Astrocyte (in vitro differentiated cells and primary cell): ENCODE measurements at regions not wholly inside any gene's neighbourhood (a gene's known extent, or its start where the extent isn't known, plus 50 kb on each side); places are given as distances from the start of the nearest gene placed in this dataset.

Source experiments
- EZH2 ChIP-seq: IDR thresholded peaks from 2 replicates; pipeline ENCODE4 v1.6.1; 2012; ENCODE audit warnings: mild to moderate bottlenecking, low read length, inconsistent platforms; ENCODE audit not compliant: insufficient read depth
- TF ChIP-seq, protein P1 (sequence below): IDR thresholded peaks from 2 replicates; pipeline ENCODE4 v1.5.1; 2011; ENCODE audit warnings: low read depth, mild to moderate bottlenecking, inconsistent platforms, low read length, moderate library complexity; ENCODE audit not compliant: insufficient read depth

- TF ChIP-seq, protein P1, sequence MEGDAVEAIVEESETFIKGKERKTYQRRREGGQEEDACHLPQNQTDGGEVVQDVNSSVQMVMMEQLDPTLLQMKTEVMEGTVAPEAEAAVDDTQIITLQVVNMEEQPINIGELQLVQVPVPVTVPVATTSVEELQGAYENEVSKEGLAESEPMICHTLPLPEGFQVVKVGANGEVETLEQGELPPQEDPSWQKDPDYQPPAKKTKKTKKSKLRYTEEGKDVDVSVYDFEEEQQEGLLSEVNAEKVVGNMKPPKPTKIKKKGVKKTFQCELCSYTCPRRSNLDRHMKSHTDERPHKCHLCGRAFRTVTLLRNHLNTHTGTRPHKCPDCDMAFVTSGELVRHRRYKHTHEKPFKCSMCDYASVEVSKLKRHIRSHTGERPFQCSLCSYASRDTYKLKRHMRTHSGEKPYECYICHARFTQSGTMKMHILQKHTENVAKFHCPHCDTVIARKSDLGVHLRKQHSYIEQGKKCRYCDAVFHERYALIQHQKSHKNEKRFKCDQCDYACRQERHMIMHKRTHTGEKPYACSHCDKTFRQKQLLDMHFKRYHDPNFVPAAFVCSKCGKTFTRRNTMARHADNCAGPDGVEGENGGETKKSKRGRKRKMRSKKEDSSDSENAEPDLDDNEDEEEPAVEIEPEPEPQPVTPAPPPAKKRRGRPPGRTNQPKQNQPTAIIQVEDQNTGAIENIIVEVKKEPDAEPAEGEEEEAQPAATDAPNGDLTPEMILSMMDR: no peak
- no peak for TF ChIP-seq EZH2
Observed at GRCh38 chr12:58745348-58746125, 174.8 kb downstream of the LRIG3 start.
